PC-9 (cell line): ENCODE measurements at regions not wholly inside any gene's neighbourhood (a gene's known extent, or its start where the extent isn't known, plus 50 kb on each side); places are given as distances from the start of the nearest gene placed in this dataset.

Source experiments
- BruUV-seq: library from RNA; stranded (reverse); fragments of 400-500 nt; replicated peaks from 2 replicates; lab custom pipeline; 2021; lab: Mats Ljungman, UMichigan
- CTCF ChIA-PET: fragments of 300-600 bp; sonication (Branson Sonifier 250); formaldehyde crosslinking; loops from one replicate; lab custom pipeline; 2022; ENCODE audit warnings: antibody characterized with exemption; lab: Charles Lee
- POLR2A ChIA-PET: fragments of 300-600 bp; sonication (Branson Sonifier 250); formaldehyde crosslinking; loops from one replicate; lab custom pipeline; 2022; ENCODE audit warnings: antibody characterized with exemption; ENCODE audit not compliant: unreplicated experiment; lab: Charles Lee
- DNase-seq, 2 experiments: peaks; one replicate each; pipeline versions ENCODE4 v3.0.0 to v3.0.0-alpha.2; 2015 to 2022; ENCODE audit warnings: mixed read lengths in 1 of 2
- H2AFZ ChIP-seq: fragments of 200-600 bp; sonication (generic); 2 replicates; pipeline ENCODE4 v1.8.1; 2017; ENCODE audit warnings: antibody characterized with exemption
- H3F3A ChIP-seq: fragments of 200-600 bp; sonication (generic); 2 replicates; pipeline ENCODE4 v1.8.1; 2017; ENCODE audit warnings: antibody characterized with exemption, mild to moderate bottlenecking, low read depth; ENCODE audit not compliant: insufficient read depth
- H3K27ac ChIP-seq: fragments of 200-600 bp; sonication (generic); 2 replicates; pipeline ENCODE4 v1.6.1; 2016; ENCODE audit warnings: mixed run types
- H3K27me3 ChIP-seq: fragments of 200-600 bp; sonication (generic); 2 replicates; pipeline ENCODE4 v1.6.1; 2016; ENCODE audit warnings: low read depth, mixed run types; ENCODE audit not compliant: insufficient read depth
- H3K36me3 ChIP-seq: fragments of 200-600 bp; sonication (generic); 2 replicates; pipeline ENCODE4 v1.6.1; 2016; ENCODE audit warnings: low read depth, mixed run types
- H3K4me1 ChIP-seq: fragments of 200-600 bp; sonication (generic); replicated peaks from 2 replicates; pipeline ENCODE4 v1.6.1; 2016; ENCODE audit warnings: mixed run types; ENCODE audit not compliant: insufficient read depth
- H3K4me2 ChIP-seq: fragments of 200-600 bp; sonication (generic); 2 replicates; pipeline ENCODE4 v1.6.1; 2017; ENCODE audit warnings: mixed run types
- H3K4me3 ChIP-seq: fragments of 200-600 bp; sonication (generic); 2 replicates; pipeline ENCODE4 v1.6.1; 2016; ENCODE audit warnings: mixed run types
- H3K79me2 ChIP-seq: fragments of 200-600 bp; sonication (generic); 2 replicates; pipeline ENCODE4 v1.6.1; 2017; ENCODE audit warnings: low read depth, mixed run types
- H3K9me2 ChIP-seq: fragments of 200-600 bp; sonication (generic); 2 replicates; pipeline ENCODE4 v1.8.1; 2017; ENCODE audit warnings: mild to moderate bottlenecking; ENCODE audit not compliant: insufficient read depth
- H3K9me3 ChIP-seq: fragments of 200-600 bp; sonication (generic); 2 replicates; pipeline ENCODE4 v1.8.1; 2016; ENCODE audit warnings: low read depth; ENCODE audit not compliant: insufficient read depth
- H4K20me1 ChIP-seq: fragments of 200-600 bp; sonication (generic); 2 replicates; pipeline ENCODE4 v1.8.1; 2017; ENCODE audit not compliant: insufficient read depth
- EZH2 ChIP-seq: fragments of 200-600 bp; sonication (generic); IDR thresholded peaks from 2 replicates; pipeline ENCODE4 v1.8.0; 2017; ENCODE audit warnings: antibody characterized with exemption, low read depth
- intact Hi-C: fragments of 100-400 bp; cut with micrococcal nuclease; formaldehyde crosslinking; loops from one replicate; pipeline ENCODE4 v1.10.0; 2022; ENCODE audit not compliant: unreplicated experiment
- TF ChIP-seq, protein P1 (sequence below): fragments of 200-600 bp; sonication (generic); conservative IDR thresholded peaks from 2 replicates; pipeline ENCODE4 v1.6.1; 2017; ENCODE audit warnings: mixed run types, antibody characterized with exemption, mild to moderate bottlenecking, moderate library complexity

DNA sequence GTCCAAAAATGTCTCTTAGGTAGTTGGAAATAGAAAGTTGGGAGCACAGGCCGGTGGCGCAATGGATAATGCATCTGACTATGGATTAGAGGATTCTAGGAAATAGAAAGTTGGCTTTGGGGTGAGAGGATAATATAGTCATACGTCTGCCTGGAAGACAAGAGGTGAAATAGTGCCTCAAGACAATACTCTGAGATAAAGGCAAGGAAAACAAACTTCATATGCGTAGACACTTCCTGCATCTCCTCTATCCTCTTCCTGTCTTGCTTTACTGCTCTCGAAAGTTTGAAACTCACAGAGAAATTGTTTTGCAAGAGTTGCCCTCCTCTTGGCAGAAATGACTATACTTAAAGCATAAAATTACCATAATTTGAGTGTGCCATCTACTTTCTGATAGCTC, 153.2 kb upstream of the FBXL7 start:
- no peaks in the 10 kb centered on the region for H3F3A ChIP-seq
- H3K9me3 ChIP-seq, result no peaks in the 10 kb centered on the region
- H3K36me3 ChIP-seq, result no peaks in the 10 kb centered on the region
- H4K20me1 ChIP-seq, result no peaks in the 10 kb centered on the region
- no peak overlapping the region for H3K27ac ChIP-seq
- no peak overlapping the region for H3K4me2 ChIP-seq
- BruUV-seq, result no TSS peak
- POLR2A ChIA-PET, result interaction anchor here (0.7 kb wide), 1 partner anchor 809 kb away, joined by 3 read pairs; no protein-coding TSS in a partner anchor
- TF ChIP-seq, protein P1, sequence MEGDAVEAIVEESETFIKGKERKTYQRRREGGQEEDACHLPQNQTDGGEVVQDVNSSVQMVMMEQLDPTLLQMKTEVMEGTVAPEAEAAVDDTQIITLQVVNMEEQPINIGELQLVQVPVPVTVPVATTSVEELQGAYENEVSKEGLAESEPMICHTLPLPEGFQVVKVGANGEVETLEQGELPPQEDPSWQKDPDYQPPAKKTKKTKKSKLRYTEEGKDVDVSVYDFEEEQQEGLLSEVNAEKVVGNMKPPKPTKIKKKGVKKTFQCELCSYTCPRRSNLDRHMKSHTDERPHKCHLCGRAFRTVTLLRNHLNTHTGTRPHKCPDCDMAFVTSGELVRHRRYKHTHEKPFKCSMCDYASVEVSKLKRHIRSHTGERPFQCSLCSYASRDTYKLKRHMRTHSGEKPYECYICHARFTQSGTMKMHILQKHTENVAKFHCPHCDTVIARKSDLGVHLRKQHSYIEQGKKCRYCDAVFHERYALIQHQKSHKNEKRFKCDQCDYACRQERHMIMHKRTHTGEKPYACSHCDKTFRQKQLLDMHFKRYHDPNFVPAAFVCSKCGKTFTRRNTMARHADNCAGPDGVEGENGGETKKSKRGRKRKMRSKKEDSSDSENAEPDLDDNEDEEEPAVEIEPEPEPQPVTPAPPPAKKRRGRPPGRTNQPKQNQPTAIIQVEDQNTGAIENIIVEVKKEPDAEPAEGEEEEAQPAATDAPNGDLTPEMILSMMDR, result no peak
- TF ChIP-seq EZH2, result no peak
- H2AFZ ChIP-seq, result no peak overlapping the region
- intact Hi-C loops, result no loop called here
- H3K79me2 ChIP-seq, result no peaks in the 10 kb centered on the region
- H3K4me1 ChIP-seq, result no peaks in the 10 kb centered on the region
- peaks cover 15% of the 10 kb centered on the region; the same call in 1 of the 2 replicates for H3K27me3 ChIP-seq
- CTCF ChIA-PET, result no interaction called here
- no peak for DNase-seq
- no peak overlapping the region for H3K4me3 ChIP-seq
- no peaks in the 10 kb centered on the region for H3K9me2 ChIP-seq

DNA sequence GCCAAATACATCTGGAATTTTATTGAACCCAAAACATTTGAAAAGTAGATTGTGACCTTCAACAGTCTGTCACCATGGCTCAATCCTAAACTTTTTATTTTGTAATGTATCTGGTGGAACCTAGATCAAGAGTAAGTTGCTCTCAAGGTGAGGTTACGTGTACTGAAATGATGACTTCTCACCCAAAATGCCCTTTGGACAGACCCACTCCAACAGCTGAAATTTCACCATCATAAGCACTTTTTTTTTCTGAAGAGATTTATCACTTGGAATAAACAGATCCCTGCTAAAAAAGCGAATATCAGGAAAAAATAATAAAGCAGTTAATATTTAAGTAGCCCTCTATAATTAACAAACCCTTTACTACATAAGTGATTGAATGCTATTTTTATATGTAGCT, 155.0 kb upstream of the FBXL7 start:
- H4K20me1 ChIP-seq, result no peaks in the 10 kb centered on the region
- peaks cover 16% of the 10 kb centered on the region; the same call in 1 of the 2 replicates for H3K27me3 ChIP-seq
- TF ChIP-seq, protein P1, result no peak
- no peak for TF ChIP-seq EZH2
- DNase-seq, result no peak
- CTCF ChIA-PET, result no interaction called here
- no peaks in the 10 kb centered on the region for H3F3A ChIP-seq
- no TSS peak for BruUV-seq
- no peaks in the 10 kb centered on the region for H3K36me3 ChIP-seq
- no peak overlapping the region for H3K4me3 ChIP-seq
- H3K4me2 ChIP-seq, result no peak overlapping the region
- H3K4me1 ChIP-seq, result no peaks in the 10 kb centered on the region
- H3K79me2 ChIP-seq, result no peaks in the 10 kb centered on the region
- H3K9me2 ChIP-seq, result no peaks in the 10 kb centered on the region
- no peaks in the 10 kb centered on the region for H3K9me3 ChIP-seq
- POLR2A ChIA-PET, result no interaction called here
- intact Hi-C loops, result no loop called here
- H2AFZ ChIP-seq, result no peak overlapping the region
- H3K27ac ChIP-seq, result no peak overlapping the region

DNA sequence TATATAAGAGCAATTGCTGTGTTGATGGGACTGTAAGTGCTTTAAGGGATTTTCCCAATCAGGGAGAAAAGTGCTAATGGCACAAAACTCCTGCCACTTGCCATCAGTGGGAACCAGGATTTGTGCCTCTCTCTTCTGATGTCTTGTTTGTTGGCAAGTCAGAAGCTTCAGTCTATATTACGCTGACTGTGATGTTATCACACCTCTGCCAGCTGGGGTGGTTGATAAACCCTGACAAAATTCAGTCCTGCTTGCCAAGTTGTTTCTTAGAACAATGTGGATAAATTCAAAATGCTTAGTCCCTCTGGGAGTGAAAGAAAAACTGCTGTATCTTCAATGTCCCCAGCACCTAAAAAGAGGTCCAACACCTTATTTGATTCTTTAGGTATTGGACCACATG, 161.4 kb upstream of the FBXL7 start:
- no peaks in the 10 kb centered on the region for H3K36me3 ChIP-seq
- H3K79me2 ChIP-seq, result no peaks in the 10 kb centered on the region
- H3K4me1 ChIP-seq, result no peaks in the 10 kb centered on the region
- peaks cover 6% of the 10 kb centered on the region; the same call in 1 of the 2 replicates for H3K27me3 ChIP-seq
- no peaks in the 10 kb centered on the region for H3K9me3 ChIP-seq
- ChIA-PET POLR2A (no interaction called here), CTCF (no interaction called here)
- H2AFZ ChIP-seq, result no peak overlapping the region
- H3K4me3 ChIP-seq, result no peak overlapping the region
- H3F3A ChIP-seq, result no peaks in the 10 kb centered on the region
- TF ChIP-seq EZH2, result no peak
- TF ChIP-seq, protein P1, result no peak
- no peaks in the 10 kb centered on the region for H4K20me1 ChIP-seq
- H3K27ac ChIP-seq, result no peak overlapping the region
- H3K9me2 ChIP-seq, result no peaks in the 10 kb centered on the region
- H3K4me2 ChIP-seq, result no peak overlapping the region
- DNase-seq, result no peak
- no TSS peak for BruUV-seq
- intact Hi-C loops, result no loop called here
